ENCODE measurements at regions not wholly inside any gene's neighbourhood (a gene's known extent, or its start where the extent isn't known, plus 50 kb on each side); places are given as distances from the start of the nearest gene placed in this dataset.

GRCh38 chr6:82068721-82069120 is 178.8 kb downstream of the IBTK start:
- no peak for DNase-seq

GRCh38 chr6:82066991-82067411 is 180.5 kb downstream of the IBTK start:
- DNase-seq, result no peak

GRCh38 chr6:82066196-82066595 is 181.3 kb downstream of the IBTK start:
- no peak for DNase-seq

- DNase-seq, result no peak
Observed at GRCh38 chr6:82063574-82063973, 184.0 kb downstream of the IBTK start.

- DNase-seq, result no peak
Observed at GRCh38 chr6:82062219-82062618, 185.3 kb downstream of the IBTK start.

- DNase-seq, result no peak
Observed at GRCh38 chr6:82057846-82058554, 189.5 kb downstream of the IBTK start.

GRCh38 chr6:82056567-82056966 is 191.0 kb downstream of the IBTK start:
- DNase-seq, result no peak

- no peak for DNase-seq
Observed at GRCh38 chr6:82045965-82046756, 201.4 kb downstream of the IBTK start.

GRCh38 chr6:82040405-82041221 is 206.9 kb downstream of the IBTK start:
- DNase-seq, result peak in 1 of 2 donors; percentile 3

GRCh38 chr6:82038631-82039030 is 208.9 kb downstream of the IBTK start:
- DNase-seq, result no peak

- no peak for DNase-seq
Observed at GRCh38 chr6:82035526-82035925, 212.0 kb downstream of the IBTK start.

GRCh38 chr6:82033631-82034211 is 213.8 kb downstream of the IBTK start:
- no peak for DNase-seq

- no peak for DNase-seq
Observed at GRCh38 chr6:82032444-82032843, 215.1 kb downstream of the IBTK start.

- no peak for DNase-seq
Observed at GRCh38 chr6:82030761-82031503, 216.6 kb downstream of the IBTK start.

- no peak for DNase-seq
Observed at GRCh38 chr6:82030301-82030700, 217.2 kb downstream of the IBTK start.

- no peak for DNase-seq
Observed at GRCh38 chr6:82025271-82025670, 222.3 kb downstream of the IBTK start.

- DNase-seq, result no peak
Observed at GRCh38 chr6:82022614-82023129, 224.9 kb downstream of the IBTK start.

GRCh38 chr6:82017773-82018172 is 229.8 kb downstream of the IBTK start:
- DNase-seq, result no peak

- no peak for DNase-seq
Observed at GRCh38 chr6:82017288-82017687, 230.3 kb downstream of the IBTK start.

- DNase-seq, result no peak
Observed at GRCh38 chr6:82015526-82015925, 232.0 kb downstream of the IBTK start.

GRCh38 chr6:82015043-82015442 is 232.5 kb downstream of the IBTK start:
- no peak for DNase-seq

Data from CD4-positive, alpha-beta T cell treated with Interleukin-4 for 1 hour (primary cell).